ENCODE measurements at regions not wholly inside any gene's neighbourhood (a gene's known extent, or its start where the extent isn't known, plus 50 kb on each side); places are given as distances from the start of the nearest gene placed in this dataset.

GRCh38 chr12:62136496-62136895 lies 123.7 kb upstream of the USP15 start:
- H3K27me3 ChIP-seq (ENCODE audit: low read depth, low read length), result no peaks in the 10 kb centered on the region
- TF ChIP-seq EZH2phosphoT487 (IDR thresholded peaks at IDR 0.05; ENCODE audit: low read depth) (no peak), CTCF (IDR thresholded peaks at IDR 0.05; ENCODE audit: low read depth, low read length) (no peak)
- no peak overlapping the region for H3K4me3 ChIP-seq (ENCODE audit: low read length)
- no peaks in the 10 kb centered on the region for H3K79me2 ChIP-seq (ENCODE audit: low read length)
- H3K9ac ChIP-seq (ENCODE audit: low read length), result no peak overlapping the region
- H3K9me3 ChIP-seq (ENCODE audit: insufficient read depth, low read length), result no peaks in the 10 kb centered on the region
- H3K4me2 ChIP-seq (ENCODE audit: low read length), result no peak overlapping the region
- no peak overlapping the region for H2AFZ ChIP-seq (ENCODE audit: low read depth, low read length)
- no peak overlapping the region for H3K27ac ChIP-seq (ENCODE audit: low read length)
- H3K4me1 ChIP-seq (ENCODE audit: low read length), result no peaks in the 10 kb centered on the region
- H4K20me1 ChIP-seq (ENCODE audit: insufficient read depth, low read length), result no peaks in the 10 kb centered on the region
- no peaks in the 10 kb centered on the region for H3K36me3 ChIP-seq (replicated peaks; ENCODE audit: low read depth, low read length)

DNA sequence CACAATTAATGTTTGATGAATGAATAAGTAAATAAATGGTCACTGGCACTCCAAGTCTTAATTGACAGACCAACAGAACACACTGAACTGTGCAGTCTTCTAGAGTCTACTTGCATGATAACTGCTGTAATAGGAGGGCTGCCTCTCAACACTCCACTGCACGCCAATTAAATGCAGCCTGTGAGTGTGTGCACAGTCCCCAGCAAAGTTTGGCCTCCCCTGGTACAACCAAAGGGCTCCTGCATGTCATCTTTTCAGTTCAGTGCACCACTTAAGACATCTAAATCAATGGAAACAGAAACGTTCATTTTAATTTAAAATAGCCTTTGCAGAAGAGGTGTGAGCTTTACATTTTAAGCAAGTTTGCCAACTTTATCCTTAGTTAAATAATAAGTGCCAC lies 121.7 kb upstream of the USP15 start:
- Histone ChIP-seq H3K4me2 (ENCODE audit: low read length) (no peak overlapping the region), H3K4me3 (ENCODE audit: low read length) (no peak overlapping the region), H4K20me1 (ENCODE audit: insufficient read depth, low read length) (no peaks in the 10 kb centered on the region), H3K79me2 (ENCODE audit: low read length) (no peaks in the 10 kb centered on the region), H3K9me3 (ENCODE audit: insufficient read depth, low read length) (no peaks in the 10 kb centered on the region), H3K9ac (ENCODE audit: low read length) (no peak overlapping the region), H3K27ac (ENCODE audit: low read length) (no peak overlapping the region), H3K27me3 (ENCODE audit: low read depth, low read length) (no peaks in the 10 kb centered on the region), H2AFZ (ENCODE audit: low read depth, low read length) (no peak overlapping the region), H3K36me3 (replicated peaks; ENCODE audit: low read depth, low read length) (no peaks in the 10 kb centered on the region), H3K4me1 (ENCODE audit: low read length) (no peaks in the 10 kb centered on the region)
- TF ChIP-seq CTCF (IDR thresholded peaks at IDR 0.05; ENCODE audit: low read depth, low read length) (no peak), EZH2phosphoT487 (IDR thresholded peaks at IDR 0.05; ENCODE audit: low read depth) (no peak)

GRCh38 chr12:62146318-62146717 lies 113.9 kb upstream of the USP15 start:
- H3K36me3 ChIP-seq (replicated peaks; ENCODE audit: low read depth, low read length), result no peaks in the 10 kb centered on the region
- H3K4me1 ChIP-seq (ENCODE audit: low read length), result no peaks in the 10 kb centered on the region
- H3K4me3 ChIP-seq (ENCODE audit: low read length), result no peak overlapping the region
- no peak for TF ChIP-seq EZH2phosphoT487 (IDR thresholded peaks at IDR 0.05; ENCODE audit: low read depth)
- TF ChIP-seq CTCF (IDR thresholded peaks at IDR 0.05; ENCODE audit: low read depth, low read length), result no peak
- no peak overlapping the region for H3K4me2 ChIP-seq (ENCODE audit: low read length)
- no peak overlapping the region for H3K9ac ChIP-seq (ENCODE audit: low read length)
- no peaks in the 10 kb centered on the region for H3K9me3 ChIP-seq (ENCODE audit: insufficient read depth, low read length)
- H3K27me3 ChIP-seq (ENCODE audit: low read depth, low read length), result no peaks in the 10 kb centered on the region
- H2AFZ ChIP-seq (ENCODE audit: low read depth, low read length), result no peak overlapping the region
- no peak overlapping the region for H3K27ac ChIP-seq (ENCODE audit: low read length)
- no peaks in the 10 kb centered on the region for H4K20me1 ChIP-seq (ENCODE audit: insufficient read depth, low read length)
- H3K79me2 ChIP-seq (ENCODE audit: low read length), result no peaks in the 10 kb centered on the region

- Histone ChIP-seq H2AFZ (ENCODE audit: low read depth, low read length) (no peak overlapping the region), H3K4me1 (ENCODE audit: low read length) (no peaks in the 10 kb centered on the region), H3K4me3 (ENCODE audit: low read length) (no peak overlapping the region), H4K20me1 (ENCODE audit: insufficient read depth, low read length) (no peaks in the 10 kb centered on the region), H3K79me2 (ENCODE audit: low read length) (no peaks in the 10 kb centered on the region), H3K36me3 (replicated peaks; ENCODE audit: low read depth, low read length) (no peaks in the 10 kb centered on the region), H3K9me3 (ENCODE audit: insufficient read depth, low read length) (no peaks in the 10 kb centered on the region), H3K4me2 (ENCODE audit: low read length) (no peak overlapping the region), H3K9ac (ENCODE audit: low read length) (no peak overlapping the region), H3K27ac (ENCODE audit: low read length) (no peak overlapping the region), H3K27me3 (ENCODE audit: low read depth, low read length) (no peaks in the 10 kb centered on the region; the same call in 1 of the 2 replicates)
- TF ChIP-seq EZH2phosphoT487 (IDR thresholded peaks at IDR 0.05; ENCODE audit: low read depth) (no peak), CTCF (IDR thresholded peaks at IDR 0.05; ENCODE audit: low read depth, low read length) (no peak)
These were observed 102.2 kb upstream of the USP15 start for GRCh38 chr12:62158013-62158412.

Measured in OCI-LY3 (cell line).